Uterus (tissue), 2 donors: ENCODE measurements at regions not wholly inside any gene's neighbourhood (a gene's known extent, or its start where the extent isn't known, plus 50 kb on each side); places are given as distances from the start of the nearest gene placed in this dataset.

ENCODE experiments used
- POLR2A ChIP-seq, 2 donors: fragments of 450-650 bp; IDR thresholded peaks; one replicate each; pipeline ENCODE4 v1.6.1; 2016; ENCODE audit warnings: antibody characterized with exemption in 2 of 2, mild to moderate bottlenecking in 1 of 2, moderate library complexity in 1 of 2
- TF ChIP-seq, protein P1 (sequence below), 4 experiments: fragments of 200-600 bp in 2 of 4; fragments of 450-650 bp in 2 of 4; sonication (generic) in 2 of 4; IDR thresholded peaks; one replicate each; pipeline ENCODE4 v1.5.1; 2016 to 2019; ENCODE audit warnings: antibody characterized with exemption in 4 of 4, mild to moderate bottlenecking in 2 of 4, moderate library complexity in 1 of 4

DNA sequence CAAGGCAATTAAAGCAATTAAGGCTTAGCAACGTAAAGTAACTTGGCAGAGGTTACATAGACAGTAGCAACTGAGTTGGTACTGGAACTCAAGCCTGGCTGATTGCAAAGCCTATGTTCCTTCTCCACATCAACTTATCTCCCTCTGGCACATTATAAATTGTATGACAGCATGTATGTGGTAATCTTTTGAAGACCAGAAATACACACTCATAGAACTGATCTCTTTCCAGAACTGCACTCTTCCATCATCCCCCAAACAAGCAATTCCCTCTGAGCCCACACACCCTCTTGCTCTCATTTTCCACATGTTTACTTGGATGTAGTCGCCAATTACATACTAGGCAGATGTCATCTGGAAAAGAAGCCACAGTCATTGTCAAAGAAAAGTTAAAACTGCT lies 502.2 kb downstream of the PLPP3 start:
- TF ChIP-seq, protein P1, sequence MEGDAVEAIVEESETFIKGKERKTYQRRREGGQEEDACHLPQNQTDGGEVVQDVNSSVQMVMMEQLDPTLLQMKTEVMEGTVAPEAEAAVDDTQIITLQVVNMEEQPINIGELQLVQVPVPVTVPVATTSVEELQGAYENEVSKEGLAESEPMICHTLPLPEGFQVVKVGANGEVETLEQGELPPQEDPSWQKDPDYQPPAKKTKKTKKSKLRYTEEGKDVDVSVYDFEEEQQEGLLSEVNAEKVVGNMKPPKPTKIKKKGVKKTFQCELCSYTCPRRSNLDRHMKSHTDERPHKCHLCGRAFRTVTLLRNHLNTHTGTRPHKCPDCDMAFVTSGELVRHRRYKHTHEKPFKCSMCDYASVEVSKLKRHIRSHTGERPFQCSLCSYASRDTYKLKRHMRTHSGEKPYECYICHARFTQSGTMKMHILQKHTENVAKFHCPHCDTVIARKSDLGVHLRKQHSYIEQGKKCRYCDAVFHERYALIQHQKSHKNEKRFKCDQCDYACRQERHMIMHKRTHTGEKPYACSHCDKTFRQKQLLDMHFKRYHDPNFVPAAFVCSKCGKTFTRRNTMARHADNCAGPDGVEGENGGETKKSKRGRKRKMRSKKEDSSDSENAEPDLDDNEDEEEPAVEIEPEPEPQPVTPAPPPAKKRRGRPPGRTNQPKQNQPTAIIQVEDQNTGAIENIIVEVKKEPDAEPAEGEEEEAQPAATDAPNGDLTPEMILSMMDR (IDR thresholded peaks at IDR 0.05), result no peak
- TF ChIP-seq POLR2A (IDR thresholded peaks at IDR 0.05), result no peak
